ENCODE measurements at regions not wholly inside any gene's neighbourhood (a gene's known extent, or its start where the extent isn't known, plus 50 kb on each side); places are given as distances from the start of the nearest gene placed in this dataset.

- Mint-ChIP-seq H3K27ac (no peak overlapping the region), H3K4me1 (ENCODE audit: low read depth) (no peaks in the 10 kb centered on the region), H3K36me3 (ENCODE audit: low read depth) (no peaks in the 10 kb centered on the region), H3K27me3 (ENCODE audit: insufficient read depth) (no peaks in the 10 kb centered on the region), H3K9me3 (peaks cover 63% of the 10 kb centered on the region), H3K4me3 (no peak overlapping the region)
- DNase-seq, result no peak
- TF ChIP-seq CTCF (IDR thresholded peaks at IDR 0.05), result no peak
These were observed 63.1 kb upstream of the NDN start for GRCh38 chr15:23750179-23750578.

- no peaks in the 10 kb centered on the region for H3K4me1 Mint-ChIP-seq (ENCODE audit: low read depth)
- no peaks in the 10 kb centered on the region for H3K27me3 Mint-ChIP-seq (ENCODE audit: insufficient read depth)
- H3K27ac Mint-ChIP-seq, result no peak overlapping the region
- H3K36me3 Mint-ChIP-seq (ENCODE audit: low read depth), result no peaks in the 10 kb centered on the region
- TF ChIP-seq CTCF (IDR thresholded peaks at IDR 0.05), result no peak
- peaks cover 66% of the 10 kb centered on the region for H3K9me3 Mint-ChIP-seq
- H3K4me3 Mint-ChIP-seq, result no peak overlapping the region
- no peak for DNase-seq
These were observed 63.7 kb upstream of the NDN start for GRCh38 chr15:23750776-23751175.

DNA sequence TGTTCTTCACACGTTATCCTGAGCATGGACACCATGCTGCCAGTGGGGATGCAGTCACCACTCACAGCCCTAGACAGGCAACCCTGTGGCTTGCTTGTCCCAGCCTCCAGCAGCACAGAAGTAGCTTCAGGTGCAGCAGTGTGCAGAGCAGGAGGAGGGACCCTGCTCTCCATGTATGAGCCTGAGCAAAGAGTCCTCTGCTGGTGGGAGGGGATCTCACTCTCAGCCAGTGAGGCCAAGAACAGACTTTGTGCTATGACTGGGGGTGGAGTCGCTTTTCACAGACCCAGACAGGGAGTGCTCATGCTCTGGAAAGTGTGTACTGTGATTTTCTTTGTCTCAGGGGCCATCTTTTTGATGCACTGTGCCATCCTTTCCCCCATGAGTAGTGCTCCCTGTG, 66.1 kb upstream of the NDN start:
- Mint-ChIP-seq H3K4me3 (no peak overlapping the region), H3K36me3 (ENCODE audit: low read depth) (no peaks in the 10 kb centered on the region), H3K27ac (no peak overlapping the region), H3K4me1 (ENCODE audit: low read depth) (no peaks in the 10 kb centered on the region), H3K9me3 (peaks cover 73% of the 10 kb centered on the region), H3K27me3 (ENCODE audit: insufficient read depth) (no peaks in the 10 kb centered on the region)
- TF ChIP-seq CTCF (IDR thresholded peaks at IDR 0.05), result no peak
- no peak for DNase-seq

DNA sequence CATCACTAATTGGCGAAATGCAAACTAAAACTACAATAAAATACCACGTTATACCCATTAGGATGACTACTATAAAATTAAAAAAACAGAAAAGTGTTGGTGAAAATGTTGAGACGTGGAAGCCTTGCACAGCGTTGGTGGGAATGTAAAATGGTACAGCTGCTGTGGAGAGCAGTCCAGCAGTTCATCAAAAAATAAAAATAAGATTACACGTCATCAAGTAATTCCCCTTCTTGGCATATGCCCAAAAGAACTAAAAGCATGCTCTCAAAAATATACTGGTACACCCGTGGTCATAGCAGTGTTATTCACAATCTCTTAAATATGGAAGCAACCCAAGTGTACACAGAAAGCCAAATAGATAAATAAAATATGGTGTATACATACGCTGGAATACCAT, 71.8 kb upstream of the NDN start:
- H3K4me3 Mint-ChIP-seq, result no peak overlapping the region
- TF ChIP-seq CTCF (IDR thresholded peaks at IDR 0.05), result no peak
- H3K36me3 Mint-ChIP-seq (ENCODE audit: low read depth), result no peaks in the 10 kb centered on the region
- no peak overlapping the region for H3K27ac Mint-ChIP-seq
- DNase-seq, result no peak
- no peaks in the 10 kb centered on the region for H3K4me1 Mint-ChIP-seq (ENCODE audit: low read depth)
- no peaks in the 10 kb centered on the region for H3K27me3 Mint-ChIP-seq (ENCODE audit: insufficient read depth)
- peaks cover 85% of the 10 kb centered on the region for H3K9me3 Mint-ChIP-seq

GRCh38 chr15:23760024-23760423, 72.9 kb upstream of the NDN start:
- no peak overlapping the region for H3K27ac Mint-ChIP-seq
- no peak for DNase-seq
- H3K9me3 Mint-ChIP-seq, result peaks cover 86% of the 10 kb centered on the region
- no peak for TF ChIP-seq CTCF (IDR thresholded peaks at IDR 0.05)
- H3K27me3 Mint-ChIP-seq (ENCODE audit: insufficient read depth), result no peaks in the 10 kb centered on the region
- H3K4me1 Mint-ChIP-seq (ENCODE audit: low read depth), result no peaks in the 10 kb centered on the region
- no peak overlapping the region for H3K4me3 Mint-ChIP-seq
- H3K36me3 Mint-ChIP-seq (ENCODE audit: low read depth), result 0 out of 2 replicates have a peak, but pooled peaks cover 5% of the 10 kb centered on the region

DNA sequence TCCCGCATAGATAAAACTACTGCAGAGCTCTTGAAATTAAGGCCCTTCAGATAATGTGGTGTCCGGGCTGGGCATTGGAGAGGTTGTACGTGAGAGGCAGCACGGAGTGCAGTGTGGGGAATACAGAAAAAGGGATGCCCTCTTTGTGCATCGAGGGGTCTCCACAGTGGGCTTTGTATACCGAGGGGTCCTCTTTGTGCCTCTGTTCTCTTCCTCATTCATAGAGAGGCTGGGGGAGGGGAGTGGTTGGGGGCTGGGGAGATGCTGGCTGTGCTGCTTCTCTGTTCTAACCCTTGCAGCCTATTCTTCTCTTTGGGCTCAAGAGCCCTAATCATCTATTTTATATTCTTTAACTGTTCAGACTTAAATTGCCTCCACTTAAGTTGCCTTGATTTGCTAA, 74.3 kb upstream of the NDN start:
- Mint-ChIP-seq H3K9me3 (peaks cover 84% of the 10 kb centered on the region), H3K27ac (no peak overlapping the region), H3K27me3 (ENCODE audit: insufficient read depth) (no peaks in the 10 kb centered on the region), H3K36me3 (ENCODE audit: low read depth) (0 out of 2 replicates have a peak, but pooled peaks cover 11% of the 10 kb centered on the region), H3K4me3 (no peak overlapping the region), H3K4me1 (ENCODE audit: low read depth) (no peaks in the 10 kb centered on the region)
- no peak for DNase-seq
- no peak for TF ChIP-seq CTCF (IDR thresholded peaks at IDR 0.05)

Measured in HFFc6 (cell line).